Central memory CD4-positive, alpha-beta T cell (primary cell): ENCODE measurements at regions not wholly inside any gene's neighbourhood (a gene's known extent, or its start where the extent isn't known, plus 50 kb on each side); places are given as distances from the start of the nearest gene placed in this dataset.
"Not testable (repeated sequence)": the region's sequence is repeated elsewhere in the genome, so short reads cannot be mapped to it uniquely, and the experiment has no call there.

Experiments used
- DNase-seq: peaks from one replicate; pipeline ENCODE4 v3.0.0; 2022

- no peak for DNase-seq
Observed at GRCh38 chr13:89518289-89519077, 1829.0 kb upstream of the MIR17HG start.

DNA sequence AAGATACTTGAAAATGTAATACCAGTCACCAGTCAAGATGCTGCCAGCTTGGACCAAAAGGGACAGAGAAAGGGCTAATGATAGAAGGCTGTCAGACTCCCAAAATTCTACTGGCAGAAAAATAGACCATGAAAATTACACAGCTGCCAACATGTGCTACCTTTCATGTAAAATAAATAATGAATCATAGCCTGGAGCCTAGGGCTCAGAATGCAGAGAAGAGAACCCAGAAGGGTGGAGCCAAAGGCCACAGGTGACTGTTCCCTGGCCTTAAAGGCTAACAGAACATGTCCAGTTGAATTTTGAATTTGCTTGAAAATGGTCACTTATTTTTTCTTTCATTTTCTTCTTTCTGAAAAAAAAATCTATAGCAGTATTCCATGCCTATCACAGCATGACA lies 1827.0 kb upstream of the MIR17HG start:
- DNase-seq = no peak

GRCh38 chr13:89521672-89522071 lies 1825.8 kb upstream of the MIR17HG start:
- not testable (repeated sequence) for DNase-seq

DNA sequence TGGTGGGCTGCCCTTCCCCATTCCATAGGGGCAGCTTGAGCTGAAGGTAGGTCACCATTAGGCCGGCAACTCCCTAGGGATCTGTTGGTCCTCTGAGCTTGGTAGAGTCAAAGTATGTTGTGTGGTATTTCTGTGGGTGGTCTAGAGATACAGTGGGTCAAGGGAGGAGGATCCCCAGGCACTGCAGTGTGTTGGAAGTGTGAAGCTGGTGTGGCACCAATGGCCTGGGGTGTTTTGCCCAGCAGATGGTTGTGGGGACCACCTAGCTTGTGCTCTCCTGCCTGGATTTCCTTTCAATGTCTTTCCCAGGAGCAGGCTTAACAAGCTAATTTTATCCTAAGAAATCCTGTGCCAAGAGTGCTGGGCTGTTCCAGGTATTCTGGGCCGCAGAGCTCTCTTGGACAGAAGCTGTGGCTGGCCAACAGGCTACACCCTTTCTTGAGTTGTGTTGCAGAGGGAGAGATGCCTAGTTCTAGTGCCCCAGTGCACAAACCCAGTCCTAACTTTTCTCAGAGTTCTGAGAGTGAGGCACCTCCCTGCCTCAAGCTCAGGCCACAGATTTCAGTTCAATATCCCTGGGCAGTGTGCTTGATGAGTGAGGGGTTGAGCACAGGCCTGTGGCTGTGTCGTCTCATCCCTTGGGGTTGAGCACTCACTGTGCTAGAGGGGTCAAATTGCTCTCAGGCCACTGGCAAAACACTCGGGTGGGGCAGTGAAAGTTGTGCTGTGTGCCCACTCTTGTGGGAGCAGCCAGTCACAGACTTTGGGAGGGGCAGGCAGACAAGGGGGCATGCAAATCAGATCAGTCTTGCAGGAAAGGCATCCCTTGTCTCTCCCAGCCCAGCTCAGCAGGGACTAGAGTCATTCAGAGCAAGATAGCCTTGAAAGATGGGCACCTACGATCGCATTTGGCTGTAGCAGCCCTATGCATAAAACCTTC lies 1806.1 kb upstream of the MIR17HG start:
- no peak for DNase-seq

DNA sequence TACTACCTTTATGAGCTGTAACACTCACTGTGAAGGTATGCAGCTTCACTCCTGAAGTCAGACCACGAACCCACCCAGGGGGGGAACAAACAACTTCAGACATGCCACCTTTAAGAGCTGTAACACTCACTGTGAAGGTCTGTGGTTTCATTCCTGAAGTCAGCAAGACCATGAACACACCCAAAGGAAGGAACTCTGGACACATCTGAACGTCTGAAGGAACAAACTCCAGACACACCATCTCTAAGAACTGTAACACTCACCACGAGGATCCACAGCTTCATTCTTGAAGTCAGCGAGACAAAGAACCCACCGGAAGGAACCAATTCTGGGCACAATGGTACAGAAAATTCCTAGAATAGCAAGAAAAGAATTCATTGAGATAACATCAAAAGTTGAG lies 1796.5 kb upstream of the MIR17HG start:
- DNase-seq = no peak

GRCh38 chr13:89554801-89555200 lies 1792.7 kb upstream of the MIR17HG start:
- DNase-seq = no peak

- DNase-seq = no peak
Observed at GRCh38 chr13:89565476-89566100, 1781.9 kb upstream of the MIR17HG start.

GRCh38 chr13:89567025-89567424 lies 1780.5 kb upstream of the MIR17HG start:
- DNase-seq = no peak

GRCh38 chr13:89568276-89568675 lies 1779.2 kb upstream of the MIR17HG start:
- no peak for DNase-seq

DNA sequence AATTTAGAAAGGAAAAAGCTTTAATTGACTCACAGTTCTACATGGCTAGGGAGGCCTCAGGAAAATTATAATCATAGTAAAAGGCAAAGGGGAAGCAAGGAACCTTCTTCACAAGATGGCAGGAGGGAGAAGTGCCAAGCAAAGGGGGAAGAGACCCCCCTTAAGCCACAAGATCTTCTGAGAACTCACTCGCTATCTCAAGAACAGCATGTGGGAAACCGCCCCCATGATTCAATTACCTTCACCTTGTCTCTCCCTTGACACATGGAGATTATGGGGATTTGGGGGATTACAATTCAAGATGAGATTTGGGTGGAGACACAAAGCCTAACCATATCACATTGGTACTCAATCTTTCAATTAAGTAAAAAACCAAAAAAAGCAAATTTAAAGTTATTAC lies 1778.7 kb upstream of the MIR17HG start:
- DNase-seq = no peak

DNA sequence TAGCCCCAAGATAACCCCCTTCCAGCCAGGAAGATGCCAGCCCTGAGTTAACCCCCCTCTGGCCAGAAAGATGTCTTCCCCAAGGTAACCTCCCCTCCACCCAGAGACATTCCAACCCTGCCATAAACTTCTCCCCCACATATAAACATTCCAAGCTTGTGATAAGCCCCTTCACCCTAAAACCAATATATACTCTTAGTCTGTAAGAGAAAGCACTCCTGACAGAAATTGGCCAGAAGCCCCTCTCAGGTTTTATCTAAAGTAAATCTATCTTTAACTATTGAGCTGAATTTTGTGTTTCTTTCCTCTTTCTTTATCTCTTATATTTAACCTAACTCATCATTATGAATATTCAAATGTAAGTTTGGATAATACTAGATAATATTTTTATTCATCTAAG lies 1775.8 kb upstream of the MIR17HG start:
- DNase-seq = no peak

GRCh38 chr13:89574077-89574476 lies 1773.4 kb upstream of the MIR17HG start:
- no peak for DNase-seq

DNA sequence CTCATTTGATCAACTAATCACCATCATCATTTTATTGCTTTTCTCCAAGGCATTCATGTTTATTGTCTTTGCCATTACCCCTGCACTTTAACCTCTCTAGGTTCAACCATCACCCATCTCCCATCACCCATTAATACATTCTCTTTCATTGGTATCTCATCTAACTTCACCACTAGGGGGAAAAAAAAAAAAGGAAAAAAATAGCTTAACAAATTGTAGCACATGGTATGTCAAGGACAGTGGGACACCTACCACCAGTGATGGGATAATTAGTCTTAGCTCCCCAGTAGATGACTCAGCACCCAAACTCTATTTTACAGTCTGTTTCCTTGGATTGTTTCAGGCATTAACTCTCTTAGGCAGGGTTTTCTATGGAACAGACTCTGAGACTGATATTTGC lies 1770.2 kb upstream of the MIR17HG start:
- no peak for DNase-seq

GRCh38 chr13:89584058-89584620 lies 1763.3 kb upstream of the MIR17HG start:
- no peak for DNase-seq

- no peak for DNase-seq
Observed at GRCh38 chr13:89602655-89603054, 1744.8 kb upstream of the MIR17HG start.

- no peak for DNase-seq
Observed at GRCh38 chr13:89603187-89603586, 1744.3 kb upstream of the MIR17HG start.

DNA sequence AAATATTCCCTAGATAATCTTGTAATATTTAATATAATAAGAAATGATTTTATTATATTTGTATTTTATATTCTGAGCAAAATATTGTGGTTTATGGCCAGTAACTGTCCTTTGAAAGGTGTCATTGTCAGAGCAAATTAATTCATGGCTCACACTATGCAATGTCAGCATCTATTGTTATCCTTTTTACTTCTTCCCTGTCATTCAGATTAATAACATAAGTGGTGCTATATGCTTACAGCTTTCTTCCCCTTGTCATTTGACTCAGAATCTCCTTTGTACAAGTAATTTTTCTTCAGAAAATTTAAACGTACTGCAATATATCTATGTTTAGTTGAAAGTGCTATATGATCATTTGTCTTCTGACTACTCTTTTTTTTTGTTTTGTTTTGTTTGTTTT lies 1738.2 kb upstream of the MIR17HG start:
- no peak for DNase-seq

GRCh38 chr13:89610331-89610730 lies 1737.2 kb upstream of the MIR17HG start:
- DNase-seq = no peak

DNA sequence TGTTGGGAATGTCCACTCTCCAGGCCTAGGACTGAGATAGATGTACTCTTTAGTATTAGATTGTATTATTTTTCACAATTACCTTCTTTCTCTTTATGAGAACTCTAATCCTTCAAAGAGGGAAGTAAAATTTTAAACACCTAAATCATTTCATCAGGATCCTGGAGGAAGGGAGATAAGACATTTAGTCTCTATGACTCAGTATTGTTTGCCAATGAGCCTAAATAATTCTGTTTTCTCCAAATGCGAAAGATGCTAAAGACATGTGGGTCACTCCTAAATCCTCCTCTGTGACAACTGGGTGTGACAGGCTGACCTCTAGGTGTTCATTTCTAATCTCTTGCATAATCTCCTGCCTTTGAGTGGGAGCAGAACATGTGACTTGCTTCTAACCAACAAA lies 1736.6 kb upstream of the MIR17HG start:
- DNase-seq = no peak

DNA sequence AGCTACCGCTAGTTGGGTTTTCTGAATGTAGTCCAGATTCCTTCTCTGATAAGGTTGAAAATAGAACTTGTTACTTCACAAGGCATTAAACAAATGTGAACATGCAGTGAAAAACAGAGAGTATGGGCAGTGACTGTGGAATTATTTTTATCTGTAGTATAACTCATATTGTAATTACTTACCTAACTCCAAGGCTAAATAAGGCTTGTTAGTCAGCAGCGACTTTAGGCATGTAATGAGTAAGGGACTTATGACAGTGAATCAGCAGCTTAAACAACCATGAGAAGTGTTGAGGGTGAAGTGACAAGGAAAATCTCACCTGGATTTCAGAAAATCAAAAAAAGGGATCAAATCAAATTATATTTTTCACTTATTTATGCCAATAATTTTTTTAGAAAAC lies 1719.5 kb upstream of the MIR17HG start:
- no peak for DNase-seq

- no peak for DNase-seq
Observed at GRCh38 chr13:89628567-89628966, 1718.9 kb upstream of the MIR17HG start.

DNA sequence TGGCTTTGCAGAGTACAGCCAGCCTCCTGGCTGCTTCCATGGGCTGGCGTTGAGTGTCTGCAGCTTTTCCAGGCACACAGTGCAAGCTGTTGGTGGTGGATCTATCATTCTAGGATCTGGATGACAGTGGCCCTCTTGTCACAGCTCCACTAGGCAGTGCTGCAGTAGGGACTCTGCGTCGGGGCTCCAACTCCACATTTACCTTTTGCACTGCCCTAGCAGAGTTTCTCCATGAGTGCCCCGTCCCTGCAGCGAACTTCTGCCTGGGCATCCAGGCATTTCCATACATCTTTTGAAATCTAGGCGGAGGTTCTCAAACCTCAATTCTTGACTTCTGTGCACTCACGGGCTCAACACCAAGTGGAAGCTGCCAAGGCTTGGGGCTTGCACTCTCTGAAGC lies 1697.3 kb upstream of the MIR17HG start:
- DNase-seq = no peak

DNA sequence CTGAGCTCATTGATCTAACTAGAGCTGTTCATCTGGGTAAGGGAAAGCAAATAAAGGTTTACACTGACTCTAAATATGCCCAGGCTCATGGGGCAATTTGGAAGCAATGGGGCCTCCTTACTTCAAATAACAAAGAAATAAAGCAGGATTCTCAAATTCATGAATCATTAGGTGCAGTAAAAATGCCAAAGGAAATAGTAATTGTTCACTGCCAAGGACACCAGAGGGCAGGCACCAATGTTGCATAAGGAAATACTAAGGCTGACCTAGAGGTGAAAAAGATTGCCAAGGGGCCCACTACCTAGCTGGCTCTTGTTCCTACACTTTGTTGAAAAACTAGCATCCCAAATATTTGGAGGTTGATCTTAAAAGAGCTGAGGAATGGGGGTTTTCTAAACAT lies 1686.7 kb upstream of the MIR17HG start:
- DNase-seq = no peak
